Occipital lobe (tissue), 2 donors: ENCODE measurements at regions not wholly inside any gene's neighbourhood (a gene's known extent, or its start where the extent isn't known, plus 50 kb on each side); places are given as distances from the start of the nearest gene placed in this dataset. TPM values are rescaled to one million over a fixed set of nuclear protein-coding genes. Genes with fewer than 3 reads are reported as not detected.

Experiments used
- DNase-seq: peaks from one replicate; lab custom pipeline; 2025; lab: John Stamatoyannopoulos, UW
- small RNA-seq: library from RNA; depleted of rRNA; stranded (forward); fragments of <200 nt; gene quantifications from one replicate; pipeline ENCODE3, GENCODE V24; 2014

DNA sequence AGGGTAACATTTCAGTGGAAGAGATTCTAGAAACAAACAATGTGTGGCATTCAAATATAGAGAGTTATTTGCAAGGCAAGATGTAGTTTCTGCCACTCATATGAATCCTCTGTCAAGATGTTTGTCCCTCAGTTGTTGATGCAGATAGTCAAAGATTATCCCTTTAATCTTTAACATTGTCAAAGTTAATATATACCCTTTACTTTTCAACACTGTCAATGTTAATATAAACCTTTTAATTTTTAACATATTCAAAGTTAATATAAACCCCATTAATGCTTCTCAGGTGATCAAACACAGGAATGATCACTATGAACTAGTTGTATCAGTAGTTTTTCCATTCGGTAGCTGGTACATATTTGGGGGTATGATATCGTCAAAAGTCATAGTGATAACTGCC lies 51.9 kb upstream of the PICALM start:
- DNase-seq, result no peak

DNA sequence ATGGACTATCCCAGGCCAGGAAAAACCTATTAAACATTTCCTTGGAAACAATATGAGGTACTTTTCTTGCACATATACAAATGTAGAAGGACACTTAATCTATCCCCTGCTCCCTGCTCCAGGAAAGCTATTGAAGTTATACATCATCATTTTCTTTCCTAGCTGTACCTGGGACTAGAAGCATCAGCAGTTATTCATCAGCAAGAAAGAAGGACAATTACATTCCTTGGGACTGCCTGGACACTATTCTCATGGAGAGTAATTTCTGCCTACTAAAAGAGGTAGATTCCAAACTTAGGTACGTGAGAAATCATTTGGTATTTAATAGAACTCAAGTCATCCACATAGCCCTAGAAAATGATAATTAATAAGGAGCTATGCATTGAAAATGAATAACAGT lies 51.0 kb upstream of the PICALM start:
- DNase-seq, result no peak

DNA sequence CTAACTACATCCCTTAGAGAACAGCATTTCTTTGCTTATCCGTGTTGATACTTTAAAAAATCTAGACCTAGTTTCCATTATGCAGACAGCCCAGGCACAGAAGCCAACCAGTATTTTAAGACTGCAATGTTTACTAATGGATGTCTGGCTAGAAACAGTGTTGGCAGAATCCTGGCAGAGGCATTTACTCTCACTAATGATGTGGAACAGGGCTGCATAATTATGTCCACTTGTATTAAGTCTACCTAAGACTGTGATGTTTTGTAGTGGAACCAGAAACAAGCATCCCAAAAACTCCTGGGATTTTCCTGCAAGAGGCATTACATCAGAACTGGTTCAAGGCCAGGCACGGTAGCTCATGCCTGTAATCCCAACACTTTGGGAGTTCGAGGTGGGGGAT lies 50.2 kb upstream of the PICALM start:
- no peak for DNase-seq

Small RNAs in the stretch of these regions (small RNA-seq; reads per million reads assigned to genes)
- not detected for gene RNU6-560P
